ENCODE measurements at regions not wholly inside any gene's neighbourhood (a gene's known extent, or its start where the extent isn't known, plus 50 kb on each side); places are given as distances from the start of the nearest gene placed in this dataset.

GRCh38 chr13:67763984-67764383 lies 533.8 kb upstream of the PCDH9 start:
- no peak for TF ChIP-seq CTCF (IDR thresholded peaks at IDR 0.05)
- TF ChIP-seq POLR2A (IDR thresholded peaks at IDR 0.05) = no peak
